IPS-18a (cell line): ENCODE measurements at regions not wholly inside any gene's neighbourhood (a gene's known extent, or its start where the extent isn't known, plus 50 kb on each side); places are given as distances from the start of the nearest gene placed in this dataset.
"Not testable (repeated sequence)": the region's sequence is repeated elsewhere in the genome, so short reads cannot be mapped to it uniquely, and the experiment has no call there.

ENCODE experiments used
- H3K27ac ChIP-seq: one replicate; pipeline ENCODE4 v1.5.1; 2013; ENCODE audit warnings: low read length
- H3K27me3 ChIP-seq: one replicate; pipeline ENCODE4 v1.6.1; 2013; ENCODE audit warnings: mild to moderate bottlenecking, low read length; ENCODE audit not compliant: control insufficient read depth, insufficient read depth
- H3K36me3 ChIP-seq: one replicate; pipeline ENCODE4 v1.6.1; 2013; ENCODE audit warnings: low read depth, low read length; ENCODE audit not compliant: control insufficient read depth
- H3K4me1 ChIP-seq: one replicate; pipeline ENCODE4 v1.6.1; 2013; ENCODE audit warnings: low read depth, low read length; ENCODE audit not compliant: control insufficient read depth
- H3K4me3 ChIP-seq: one replicate; pipeline ENCODE4 v1.5.1; 2013; ENCODE audit warnings: low read length
- H3K9ac ChIP-seq: one replicate; pipeline ENCODE4 v1.6.1; 2013; ENCODE audit warnings: mild to moderate bottlenecking, low read length, moderate library complexity
- H3K9me3 ChIP-seq: one replicate; pipeline ENCODE4 v1.6.1; 2013; ENCODE audit warnings: low read depth, low read length; ENCODE audit not compliant: control insufficient read depth

GRCh38 chr3:147237991-147238390 lies 168.4 kb downstream of the ZIC4 start:
- no peaks in the 10 kb centered on the region for H3K36me3 ChIP-seq
- no peak overlapping the region for H3K4me3 ChIP-seq
- H3K27me3 ChIP-seq = no peaks in the 10 kb centered on the region
- H3K4me1 ChIP-seq = no peaks in the 10 kb centered on the region
- no peak overlapping the region for H3K27ac ChIP-seq
- no peak overlapping the region for H3K9ac ChIP-seq
- H3K9me3 ChIP-seq = no peaks in the 10 kb centered on the region

DNA sequence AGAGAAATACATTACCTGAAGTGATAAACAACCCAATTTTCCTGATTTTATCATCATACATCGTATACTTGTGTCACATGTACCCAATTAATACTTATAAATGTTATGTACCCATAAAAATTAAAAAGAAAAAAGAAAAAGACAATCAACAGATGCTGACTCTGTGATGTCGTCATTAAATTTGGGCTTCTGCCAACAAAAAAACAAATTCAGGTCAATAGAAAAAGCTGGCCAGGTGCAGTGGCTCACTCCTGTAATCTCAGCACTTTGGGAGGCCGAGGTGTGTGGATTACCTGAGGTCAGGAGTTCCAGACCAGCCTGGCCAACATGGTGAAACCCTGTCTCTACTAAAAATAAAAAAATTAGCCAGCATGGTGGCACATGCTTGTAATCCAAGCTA lies 174.4 kb downstream of the ZIC4 start:
- not testable (repeated sequence) for H3K36me3 ChIP-seq, H3K9ac ChIP-seq, H3K4me1 ChIP-seq, H3K9me3 ChIP-seq, H3K27me3 ChIP-seq, H3K27ac ChIP-seq, H3K4me3 ChIP-seq

- H3K4me3 ChIP-seq = no peak overlapping the region
- H3K9ac ChIP-seq = no peak overlapping the region
- no peaks in the 10 kb centered on the region for H3K27me3 ChIP-seq
- H3K36me3 ChIP-seq = no peaks in the 10 kb centered on the region
- no peaks in the 10 kb centered on the region for H3K4me1 ChIP-seq
- H3K27ac ChIP-seq = no peak overlapping the region
- H3K9me3 ChIP-seq = no peaks in the 10 kb centered on the region
These were observed 175.2 kb downstream of the ZIC4 start for GRCh38 chr3:147231111-147231510.

DNA sequence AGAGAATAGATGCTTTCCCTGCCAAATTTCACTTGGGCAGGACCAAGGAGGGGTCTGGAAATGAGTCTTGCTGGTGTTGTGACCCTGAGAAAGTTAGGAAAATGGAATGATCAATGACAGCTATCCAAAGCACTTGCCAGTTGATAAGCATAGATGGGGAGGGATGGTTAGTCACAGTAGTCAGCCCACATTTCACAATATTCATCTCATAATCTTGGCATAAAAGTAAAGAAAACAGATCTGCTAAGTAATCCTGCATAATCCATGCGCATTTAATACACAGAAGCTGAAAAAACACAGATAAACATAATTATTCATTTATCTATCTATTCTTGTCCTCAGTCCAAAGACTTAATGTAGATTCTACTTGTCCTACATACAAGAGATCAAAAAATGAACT lies 184.1 kb downstream of the ZIC4 start:
- H3K36me3 ChIP-seq = no peaks in the 10 kb centered on the region
- no peaks in the 10 kb centered on the region for H3K9me3 ChIP-seq
- no peak overlapping the region for H3K4me3 ChIP-seq
- H3K27me3 ChIP-seq = no peaks in the 10 kb centered on the region
- no peak overlapping the region for H3K9ac ChIP-seq
- H3K4me1 ChIP-seq = no peaks in the 10 kb centered on the region
- H3K27ac ChIP-seq = no peak overlapping the region

GRCh38 chr3:147218965-147219364 lies 187.4 kb downstream of the ZIC4 start:
- H3K36me3 ChIP-seq = no peaks in the 10 kb centered on the region
- H3K4me3 ChIP-seq = no peak overlapping the region
- H3K27me3 ChIP-seq = no peaks in the 10 kb centered on the region
- H3K9me3 ChIP-seq = no peaks in the 10 kb centered on the region
- no peak overlapping the region for H3K9ac ChIP-seq
- no peak overlapping the region for H3K27ac ChIP-seq
- H3K4me1 ChIP-seq = no peaks in the 10 kb centered on the region

- Histone ChIP-seq H3K4me3 (no peak overlapping the region), H3K9me3 (no peaks in the 10 kb centered on the region), H3K27me3 (no peaks in the 10 kb centered on the region), H3K9ac (no peak overlapping the region), H3K27ac (no peak overlapping the region), H3K4me1 (no peaks in the 10 kb centered on the region), H3K36me3 (no peaks in the 10 kb centered on the region)
These were observed 190.1 kb downstream of the ZIC4 start for GRCh38 chr3:147216143-147216673.

- Histone ChIP-seq H3K9ac (no peak overlapping the region), H3K4me3 (no peak overlapping the region), H3K4me1 (no peaks in the 10 kb centered on the region), H3K27ac (no peak overlapping the region), H3K9me3 (no peaks in the 10 kb centered on the region), H3K36me3 (no peaks in the 10 kb centered on the region), H3K27me3 (no peaks in the 10 kb centered on the region)
These were observed 190.7 kb downstream of the ZIC4 start for GRCh38 chr3:147215660-147216059.

- Histone ChIP-seq H3K9me3 (no peaks in the 10 kb centered on the region), H3K27me3 (no peaks in the 10 kb centered on the region), H3K36me3 (no peaks in the 10 kb centered on the region), H3K4me1 (no peaks in the 10 kb centered on the region), H3K9ac (no peak overlapping the region), H3K4me3 (no peak overlapping the region), H3K27ac (no peak overlapping the region)
These were observed 192.7 kb downstream of the ZIC4 start for GRCh38 chr3:147213633-147214032.

GRCh38 chr3:147210676-147211075 lies 195.7 kb downstream of the ZIC4 start:
- no peaks in the 10 kb centered on the region for H3K36me3 ChIP-seq
- no peaks in the 10 kb centered on the region for H3K4me1 ChIP-seq
- no peak overlapping the region for H3K9ac ChIP-seq
- no peaks in the 10 kb centered on the region for H3K27me3 ChIP-seq
- no peak overlapping the region for H3K4me3 ChIP-seq
- no peaks in the 10 kb centered on the region for H3K9me3 ChIP-seq
- H3K27ac ChIP-seq = no peak overlapping the region

- H3K4me1 ChIP-seq = no peaks in the 10 kb centered on the region
- no peak overlapping the region for H3K9ac ChIP-seq
- H3K4me3 ChIP-seq = no peak overlapping the region
- no peaks in the 10 kb centered on the region for H3K27me3 ChIP-seq
- no peak overlapping the region for H3K27ac ChIP-seq
- no peaks in the 10 kb centered on the region for H3K9me3 ChIP-seq
- H3K36me3 ChIP-seq = no peaks in the 10 kb centered on the region
These were observed 205.3 kb downstream of the ZIC4 start for GRCh38 chr3:147201086-147201485.

DNA sequence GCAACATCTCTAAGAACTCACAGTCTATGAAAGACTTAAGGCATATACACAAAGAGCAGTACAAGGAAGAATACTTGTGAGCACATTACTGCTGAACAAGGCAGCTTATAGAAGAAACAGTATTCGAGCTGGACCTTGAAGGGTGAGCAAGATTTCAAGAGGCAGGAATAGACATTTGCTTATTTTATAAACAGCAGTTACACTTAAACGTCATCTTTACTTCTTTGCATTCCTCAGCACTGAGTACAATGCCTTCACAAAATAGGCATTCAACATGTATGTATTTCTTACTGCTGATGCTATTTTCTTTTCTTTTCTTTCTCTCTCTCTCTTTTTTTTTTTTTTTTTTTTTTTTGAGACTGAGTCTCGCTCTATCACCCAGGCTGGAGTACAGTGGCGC lies 205.8 kb downstream of the ZIC4 start:
- no peaks in the 10 kb centered on the region for H3K9me3 ChIP-seq
- H3K27ac ChIP-seq = no peak overlapping the region
- H3K9ac ChIP-seq = no peak overlapping the region
- no peak overlapping the region for H3K4me3 ChIP-seq
- no peaks in the 10 kb centered on the region for H3K27me3 ChIP-seq
- no peaks in the 10 kb centered on the region for H3K36me3 ChIP-seq
- H3K4me1 ChIP-seq = no peaks in the 10 kb centered on the region

DNA sequence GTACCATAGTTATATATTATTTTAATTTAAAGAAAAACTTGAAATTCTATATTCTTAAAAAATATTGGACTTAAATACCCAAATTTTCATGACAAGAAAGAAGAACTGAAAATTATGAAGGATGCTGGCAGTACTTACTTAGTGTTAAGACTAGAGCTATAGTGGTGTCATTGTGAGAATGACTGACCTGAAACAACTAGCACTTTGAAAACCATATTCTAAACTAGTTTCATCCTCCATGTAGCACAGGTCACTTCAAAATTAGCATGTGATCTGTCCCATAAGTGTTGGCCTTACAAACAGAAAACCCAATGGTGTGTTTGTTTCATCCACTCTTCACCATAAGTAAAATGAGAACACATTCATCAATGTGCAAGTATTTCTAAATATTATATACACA lies 208.6 kb downstream of the ZIC4 start:
- no peaks in the 10 kb centered on the region for H3K4me1 ChIP-seq
- H3K27ac ChIP-seq = no peak overlapping the region
- H3K27me3 ChIP-seq = no peaks in the 10 kb centered on the region
- no peaks in the 10 kb centered on the region for H3K9me3 ChIP-seq
- no peak overlapping the region for H3K4me3 ChIP-seq
- H3K36me3 ChIP-seq = no peaks in the 10 kb centered on the region
- H3K9ac ChIP-seq = no peak overlapping the region
